DLD1 (cell line): ENCODE measurements at regions not wholly inside any gene's neighbourhood (a gene's known extent, or its start where the extent isn't known, plus 50 kb on each side); places are given as distances from the start of the nearest gene placed in this dataset.

Experiments used
- in situ Hi-C: cut with HindIII; loops from 2 replicates; pipeline ENCODE4 v1.10.0; 2017; ENCODE audit warnings: low sequenced_read_pairs

- in situ Hi-C loops: no loop called here
Measured at GRCh38 chr1:98487620-98488019, 173.9 kb upstream of the SNX7 start.

- in situ Hi-C loops: no loop called here
Measured at GRCh38 chr1:98482611-98483010, 178.9 kb upstream of the SNX7 start.

GRCh38 chr1:98480271-98480670 lies 181.2 kb upstream of the SNX7 start:
- in situ Hi-C loops: no loop called here

GRCh38 chr1:98478121-98478520 lies 183.4 kb upstream of the SNX7 start:
- in situ Hi-C loops: no loop called here

GRCh38 chr1:98472878-98473277 lies 188.6 kb upstream of the SNX7 start:
- in situ Hi-C loops: no loop called here

GRCh38 chr1:98471633-98472032 lies 189.9 kb upstream of the SNX7 start:
- in situ Hi-C loops: no loop called here

GRCh38 chr1:98468111-98468717 lies 193.3 kb upstream of the SNX7 start:
- in situ Hi-C loops: no loop called here

GRCh38 chr1:98467586-98467985 lies 193.9 kb upstream of the SNX7 start:
- in situ Hi-C loops: no loop called here

GRCh38 chr1:98467122-98467521 lies 194.4 kb upstream of the SNX7 start:
- in situ Hi-C loops: no loop called here

GRCh38 chr1:98461873-98462385 lies 199.6 kb upstream of the SNX7 start:
- in situ Hi-C loops: no loop called here

GRCh38 chr1:98460136-98460535 lies 201.4 kb upstream of the SNX7 start:
- in situ Hi-C loops: no loop called here

- in situ Hi-C loops: no loop called here
Measured at GRCh38 chr1:98459486-98459870, 202.0 kb upstream of the SNX7 start.

- in situ Hi-C loops: no loop called here
Measured at GRCh38 chr1:98458511-98459485, 202.7 kb upstream of the SNX7 start.

- in situ Hi-C loops: no loop called here
Measured at GRCh38 chr1:98457248-98457647, 204.3 kb upstream of the SNX7 start.

- in situ Hi-C loops: no loop called here
Measured at GRCh38 chr1:98454666-98455065, 206.9 kb upstream of the SNX7 start.

GRCh38 chr1:98453066-98453465 lies 208.5 kb upstream of the SNX7 start:
- in situ Hi-C loops: no loop called here

- in situ Hi-C loops: no loop called here
Measured at GRCh38 chr1:98452162-98452561, 209.4 kb upstream of the SNX7 start.

- in situ Hi-C loops: no loop called here
Measured at GRCh38 chr1:98441281-98441680, 220.2 kb upstream of the SNX7 start.

GRCh38 chr1:98439471-98439870 lies 222.1 kb upstream of the SNX7 start:
- in situ Hi-C loops: no loop called here

GRCh38 chr1:98437540-98437939 lies 224.0 kb upstream of the SNX7 start:
- in situ Hi-C loops: no loop called here

- in situ Hi-C loops: no loop called here
Measured at GRCh38 chr1:98437011-98437410, 224.5 kb upstream of the SNX7 start.

- in situ Hi-C loops: no loop called here
Measured at GRCh38 chr1:98429965-98430443, 231.5 kb upstream of the SNX7 start.
